ENCODE measurements at regions not wholly inside any gene's neighbourhood (a gene's known extent, or its start where the extent isn't known, plus 50 kb on each side); places are given as distances from the start of the nearest gene placed in this dataset.
"Not testable (repeated sequence)": the region's sequence is repeated elsewhere in the genome, so short reads cannot be mapped to it uniquely, and the experiment has no call there.

DNA sequence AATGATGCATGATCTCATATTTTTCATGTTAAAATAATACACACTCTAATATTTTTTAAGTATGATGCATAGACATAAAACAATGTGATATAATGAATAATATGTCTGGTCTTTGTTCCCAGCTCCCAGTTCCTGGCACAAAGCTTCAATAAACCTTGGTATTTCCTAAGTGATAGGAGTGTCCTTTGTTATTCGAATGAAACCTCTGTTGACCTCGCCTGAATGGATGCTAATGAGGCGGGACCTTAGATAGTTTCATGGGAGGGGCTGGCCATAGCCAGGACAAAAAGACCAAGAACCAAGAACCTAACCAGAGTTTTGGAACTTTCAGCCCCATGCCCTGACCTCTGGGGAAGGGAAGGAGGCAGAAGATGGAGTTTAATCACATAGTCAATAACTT, 257.7 kb upstream of the COPS8 start:
- DNase-seq (ENCODE audit: extremely low read depth, low read depth), result no peak

DNA sequence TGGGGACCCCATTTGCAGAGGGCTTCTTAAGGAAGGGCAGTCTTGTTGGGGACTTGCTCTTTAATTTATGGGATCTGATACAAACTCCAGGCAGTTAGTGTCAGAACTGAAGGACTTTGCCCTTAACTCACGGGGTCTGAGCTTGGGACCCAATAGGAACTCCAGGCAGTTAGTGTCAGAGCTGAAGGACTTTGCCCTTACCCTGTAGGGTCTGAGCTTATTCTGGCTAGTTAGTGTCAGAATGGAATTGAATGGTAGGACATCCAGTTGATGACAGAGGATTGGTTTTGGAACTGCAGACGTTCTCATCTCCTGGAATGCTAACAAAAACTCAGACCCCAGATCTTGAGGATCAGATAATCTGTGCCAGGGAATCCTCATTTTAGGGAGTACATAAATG, 256.9 kb upstream of the COPS8 start:
- DNase-seq (ENCODE audit: extremely low read depth, low read depth), result no peak
- TF ChIP-seq, protein P1, sequence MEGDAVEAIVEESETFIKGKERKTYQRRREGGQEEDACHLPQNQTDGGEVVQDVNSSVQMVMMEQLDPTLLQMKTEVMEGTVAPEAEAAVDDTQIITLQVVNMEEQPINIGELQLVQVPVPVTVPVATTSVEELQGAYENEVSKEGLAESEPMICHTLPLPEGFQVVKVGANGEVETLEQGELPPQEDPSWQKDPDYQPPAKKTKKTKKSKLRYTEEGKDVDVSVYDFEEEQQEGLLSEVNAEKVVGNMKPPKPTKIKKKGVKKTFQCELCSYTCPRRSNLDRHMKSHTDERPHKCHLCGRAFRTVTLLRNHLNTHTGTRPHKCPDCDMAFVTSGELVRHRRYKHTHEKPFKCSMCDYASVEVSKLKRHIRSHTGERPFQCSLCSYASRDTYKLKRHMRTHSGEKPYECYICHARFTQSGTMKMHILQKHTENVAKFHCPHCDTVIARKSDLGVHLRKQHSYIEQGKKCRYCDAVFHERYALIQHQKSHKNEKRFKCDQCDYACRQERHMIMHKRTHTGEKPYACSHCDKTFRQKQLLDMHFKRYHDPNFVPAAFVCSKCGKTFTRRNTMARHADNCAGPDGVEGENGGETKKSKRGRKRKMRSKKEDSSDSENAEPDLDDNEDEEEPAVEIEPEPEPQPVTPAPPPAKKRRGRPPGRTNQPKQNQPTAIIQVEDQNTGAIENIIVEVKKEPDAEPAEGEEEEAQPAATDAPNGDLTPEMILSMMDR (IDR thresholded peaks at IDR 0.05; ENCODE audit: low read depth, low read length), result no peak

More for the DNA sequence above, 257.7 kb upstream of the COPS8 start:
- TF ChIP-seq, protein P1 (IDR thresholded peaks at IDR 0.05; ENCODE audit: low read depth, low read length), result no peak

DNA sequence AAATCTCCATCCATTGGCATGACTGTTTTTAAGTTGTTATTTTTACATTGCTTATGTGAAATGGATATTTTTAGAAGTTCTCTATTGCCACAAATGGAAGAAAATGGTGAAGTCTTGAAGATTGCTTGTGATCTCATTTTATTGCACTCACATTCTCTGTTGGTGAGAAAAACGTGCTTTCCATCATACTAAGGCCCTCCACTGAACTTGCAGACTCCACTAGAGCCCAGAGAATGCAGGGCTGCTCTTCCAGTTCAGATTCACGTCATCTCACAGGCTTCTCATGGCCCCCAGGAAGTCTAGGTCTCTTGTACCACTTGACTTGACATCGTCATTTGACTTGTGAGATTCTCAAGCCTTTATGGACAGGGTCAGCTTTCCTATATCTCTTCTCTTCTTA, 254.8 kb upstream of the COPS8 start:
- DNase-seq (ENCODE audit: extremely low read depth, low read depth), result no peak
- TF ChIP-seq, protein P1 (IDR thresholded peaks at IDR 0.05; ENCODE audit: low read depth, low read length), result no peak

DNA sequence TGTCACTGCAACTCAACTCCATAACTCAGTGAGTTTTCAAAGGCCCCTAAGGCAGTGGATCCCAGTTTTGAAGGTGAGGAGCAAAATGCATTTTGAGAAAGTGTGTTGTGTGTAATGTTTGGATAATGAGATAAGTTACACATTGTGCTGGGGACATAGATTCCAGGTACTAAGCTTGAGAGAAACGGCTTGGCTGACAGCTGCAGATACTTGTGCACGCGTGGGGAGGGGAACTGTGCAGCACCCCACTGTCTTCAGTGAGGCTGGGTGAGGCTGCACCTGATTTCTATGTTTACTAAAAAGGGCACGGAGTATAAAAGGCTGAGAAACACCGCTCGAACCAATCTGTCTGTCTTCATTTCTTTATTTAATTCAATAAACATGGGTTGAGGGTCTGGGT, 254.0 kb upstream of the COPS8 start:
- DNase-seq (ENCODE audit: extremely low read depth, low read depth), result no peak
- TF ChIP-seq, protein P1 (IDR thresholded peaks at IDR 0.05; ENCODE audit: low read depth, low read length), result no peak

DNA sequence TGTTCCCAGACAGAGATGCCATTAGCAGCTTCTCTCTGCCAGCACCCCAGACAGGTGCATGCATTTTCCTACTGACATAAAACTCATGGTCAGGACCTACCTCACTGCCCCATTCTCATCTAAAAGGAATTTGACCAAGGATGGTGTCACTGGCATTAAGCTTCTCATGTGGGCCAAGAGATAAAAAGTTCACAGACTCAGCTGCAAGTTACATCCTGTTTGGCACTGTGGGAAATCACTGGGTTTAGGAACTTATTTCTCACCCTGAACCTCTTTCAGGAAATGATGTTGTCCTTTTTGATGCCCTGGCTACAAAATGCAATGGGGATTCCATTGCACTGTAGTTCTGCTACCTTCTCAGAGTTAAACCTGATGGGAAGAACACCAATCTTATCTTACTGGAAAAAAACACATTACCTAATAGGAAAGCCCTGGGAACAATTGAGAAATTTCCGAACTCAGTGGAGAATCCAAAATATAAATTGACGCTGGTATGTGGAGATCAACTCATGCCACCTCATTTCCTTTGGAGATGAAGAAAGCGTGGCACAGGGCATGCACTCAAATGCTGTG, 252.1 kb upstream of the COPS8 start:
- TF ChIP-seq, protein P1 (IDR thresholded peaks at IDR 0.05; ENCODE audit: low read depth, low read length), result no peak
- DNase-seq (ENCODE audit: extremely low read depth, low read depth), result no peak

DNA sequence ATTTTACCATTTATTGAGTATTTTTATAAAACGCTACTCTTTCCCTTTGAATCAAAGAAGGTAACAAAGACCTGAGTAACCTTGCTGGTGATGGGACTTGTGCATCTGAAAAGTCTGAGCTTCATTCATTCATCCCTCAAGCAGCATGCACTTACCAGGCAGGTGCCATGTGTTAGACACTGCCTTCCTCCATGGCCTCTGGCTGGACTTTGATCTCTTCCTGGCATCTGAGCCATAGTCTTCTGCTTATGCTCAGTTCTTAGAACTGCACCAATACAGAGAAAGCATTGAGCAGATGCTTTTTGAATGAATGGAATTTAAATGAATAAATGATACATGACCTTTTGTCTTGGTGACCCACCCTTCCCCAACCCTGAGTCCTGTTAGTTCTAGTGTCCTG, 251.4 kb upstream of the COPS8 start:
- TF ChIP-seq, protein P1 (IDR thresholded peaks at IDR 0.05; ENCODE audit: low read depth, low read length), result no peak
- DNase-seq (ENCODE audit: extremely low read depth, low read depth), result no peak

DNA sequence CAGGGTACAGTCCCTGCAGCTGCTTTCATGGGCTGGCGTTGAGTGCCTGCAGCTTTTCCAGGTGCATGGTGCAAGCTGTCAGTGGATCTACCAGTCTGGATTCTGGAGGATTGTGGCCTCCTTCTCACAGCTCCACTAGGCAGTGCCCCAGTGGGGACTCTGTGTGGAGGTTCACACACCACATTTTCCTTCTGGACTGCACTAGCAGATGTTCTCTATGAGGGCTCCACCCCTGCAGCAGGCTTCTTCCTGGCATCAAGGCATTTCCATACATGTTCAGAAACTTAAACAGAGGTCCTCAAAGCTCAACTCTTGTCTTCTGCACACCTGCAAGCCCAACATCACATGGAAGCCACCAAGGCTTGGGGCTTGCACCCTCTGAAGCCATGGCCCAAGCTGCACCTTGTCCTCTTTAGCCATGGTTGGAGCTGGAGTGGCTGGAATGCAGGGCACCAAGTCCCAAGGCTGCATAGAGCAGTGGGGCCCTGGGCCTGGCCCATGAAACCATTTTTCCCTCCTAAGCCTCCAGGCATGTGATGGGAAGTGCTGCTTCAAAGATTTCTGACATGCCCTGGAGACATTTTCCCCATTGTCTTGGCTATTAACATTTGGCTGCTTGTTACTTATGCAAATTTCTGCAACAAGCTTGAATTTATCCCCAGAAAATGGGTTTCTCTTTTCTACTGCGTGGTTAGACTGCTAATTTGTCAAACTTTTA, 250.2 kb upstream of the COPS8 start:
- TF ChIP-seq, protein P1 (IDR thresholded peaks at IDR 0.05; ENCODE audit: low read depth, low read length), result no peak
- no peak for DNase-seq (ENCODE audit: extremely low read depth, low read depth)

DNA sequence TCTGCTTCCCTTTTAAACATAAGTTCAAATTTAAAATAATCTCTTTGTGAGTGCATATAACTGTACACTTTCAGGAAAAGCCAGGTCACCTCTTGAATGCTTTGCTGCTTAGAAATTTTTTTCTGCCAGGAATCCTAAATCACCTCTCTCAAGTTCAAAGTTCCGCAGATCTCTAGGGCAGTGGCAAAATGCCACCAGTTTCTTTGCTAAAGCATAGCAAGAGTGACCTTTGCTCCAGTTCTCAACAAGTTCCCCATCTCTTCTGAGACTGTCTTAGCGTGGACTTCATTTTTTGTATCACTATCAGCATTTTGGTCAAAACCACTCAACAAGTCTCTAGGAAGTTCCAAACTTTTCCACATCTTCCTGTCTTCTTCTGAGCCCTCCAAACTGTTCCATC, 249.7 kb upstream of the COPS8 start:
- not testable (repeated sequence) for DNase-seq (ENCODE audit: extremely low read depth, low read depth)

Data from AG09319 (cell line).